Endothelial cell of umbilical vein (primary cell): ENCODE measurements at regions not wholly inside any gene's neighbourhood (a gene's known extent, or its start where the extent isn't known, plus 50 kb on each side); places are given as distances from the start of the nearest gene placed in this dataset.

Source experiments
- BruUV-seq: library from RNA; stranded (reverse); fragments of 400-500 nt; replicated peaks from 2 replicates; lab custom pipeline; 2021; lab: Mats Ljungman, UMichigan
- CTCF ChIA-PET: fragments of 300-600, 350-600 bp; sonication (Branson Sonifier 250); formaldehyde crosslinking; loops from one replicate; lab custom pipeline; 2021; ENCODE audit warnings: antibody characterized with exemption, inconsistent platforms; lab: Charles Lee
- POLR2A ChIA-PET: fragments of 300-600, 350-600 bp; sonication (Branson Sonifier 250); formaldehyde crosslinking; loops from one replicate; lab custom pipeline; 2021; ENCODE audit warnings: antibody characterized with exemption, inconsistent platforms; lab: Charles Lee
- DNase-seq: peaks from one replicate; pipeline ENCODE4 v3.0.0-alpha.2; 2011; ENCODE audit warnings: low read depth, low spot score
- FAIRE-seq: peaks from 2 replicates; lab custom pipeline; 2011; peaks lifted over from hg19 to GRCh38; lab: Jason Lieb, UNC
- H2AFZ ChIP-seq: 2 replicates; pipeline ENCODE4 v1.6.0; 2012; ENCODE audit warnings: low read depth, low read length, control low read depth, inconsistent platforms
- H3K27ac ChIP-seq: 2 replicates; pipeline ENCODE4 v1.5.1; 2011; ENCODE audit warnings: low read depth, mild to moderate bottlenecking, control low read depth, low read length, moderate library complexity; ENCODE audit not compliant: insufficient read depth
- H3K27me3 ChIP-seq, 2 experiments: 2 replicates each; pipeline versions ENCODE4 v1.6.0 to v1.6.1; 2011; ENCODE audit warnings: low read length in 2 of 2, mixed read lengths in 1 of 2; ENCODE audit not compliant: control insufficient read depth in 2 of 2, insufficient read depth in 2 of 2
- H3K36me3 ChIP-seq, 2 experiments: 2 replicates in 1 of 2; 3 replicates in 1 of 2; pipeline ENCODE4 v1.5.1; 2011; ENCODE audit warnings: low read length in 2 of 2, mild to moderate bottlenecking in 1 of 2, moderate library complexity in 1 of 2; ENCODE audit not compliant: control insufficient read depth in 2 of 2, insufficient read depth in 2 of 2; ENCODE audit errors: extremely low read depth in 1 of 2
- H3K4me1 ChIP-seq: 3 replicates; pipeline ENCODE4 v1.5.1; 2011; ENCODE audit warnings: mild to moderate bottlenecking, low read length; ENCODE audit not compliant: control insufficient read depth, insufficient read depth; ENCODE audit errors: extremely low read depth
- H3K4me2 ChIP-seq: 2 replicates; pipeline ENCODE4 v1.6.1; 2011; ENCODE audit warnings: low read length, control low read depth, mixed read lengths; ENCODE audit not compliant: insufficient read depth
- H3K4me3 ChIP-seq, 3 experiments: fragments of 200-600 bp in 1 of 3; sonication (generic), shearing (Covaris generic) in 1 of 3; replicated peaks in 1 of 3; 2 replicates each; pipeline ENCODE4 v1.5.1; 2011 to 2016; ENCODE audit warnings: control low read depth in 3 of 3, low read length in 3 of 3, mild to moderate bottlenecking in 2 of 3, inconsistent platforms in 1 of 3, low read depth in 1 of 3, moderate library complexity in 1 of 3; ENCODE audit not compliant: insufficient read depth in 1 of 3
- H3K79me2 ChIP-seq: 2 replicates; pipeline ENCODE4 v1.6.0; 2012; ENCODE audit warnings: low read length, inconsistent platforms; ENCODE audit not compliant: control insufficient read depth, insufficient read depth
- H3K9ac ChIP-seq: replicated peaks from 2 replicates; pipeline ENCODE3; 2011; ENCODE audit warnings: low read length, control low read depth; ENCODE audit not compliant: insufficient read depth; ENCODE audit errors: extremely low read depth
- H3K9me1 ChIP-seq: replicated peaks from 3 replicates; pipeline ENCODE4 v1.6.0; 2011; ENCODE audit warnings: mild to moderate bottlenecking, low read length; ENCODE audit not compliant: control insufficient read depth, insufficient read depth; ENCODE audit errors: extremely low read depth
- H3K9me3 ChIP-seq: replicated peaks from 2 replicates; pipeline ENCODE4 v1.5.1; 2012; ENCODE audit warnings: low read length, inconsistent platforms; ENCODE audit not compliant: control insufficient read depth, insufficient read depth
- H4K20me1 ChIP-seq: replicated peaks from 2 replicates; pipeline ENCODE3; 2011; ENCODE audit warnings: mild to moderate bottlenecking, low read length; ENCODE audit not compliant: control insufficient read depth, insufficient read depth; ENCODE audit errors: extremely low read depth
- EZH2 ChIP-seq: IDR thresholded peaks from 2 replicates; pipeline ENCODE4 v1.6.1; 2012; ENCODE audit warnings: borderline replicate concordance, low read depth, mild to moderate bottlenecking, moderate library complexity, low read length, inconsistent platforms; ENCODE audit not compliant: severe bottlenecking
- FOS ChIP-seq: IDR thresholded peaks from 2 replicates; pipeline ENCODE4 v1.6.1; 2011; ENCODE audit warnings: mild to moderate bottlenecking, low read length, moderate library complexity, borderline replicate concordance; ENCODE audit not compliant: insufficient read depth
- GATA2 ChIP-seq: IDR thresholded peaks from 2 replicates; pipeline ENCODE4 v1.7.0; 2011; ENCODE audit warnings: low read depth, mild to moderate bottlenecking, moderate library complexity, mixed read lengths, low read length; ENCODE audit not compliant: insufficient read length, insufficient read depth
- JUN ChIP-seq: IDR thresholded peaks from 2 replicates; pipeline ENCODE4 v1.6.1; 2011; ENCODE audit warnings: borderline replicate concordance, low read depth; ENCODE audit not compliant: insufficient read length, insufficient read depth
- MYC ChIP-seq: IDR thresholded peaks from one replicate; pipeline ENCODE4 v1.6.1; 2011; ENCODE audit warnings: mild to moderate bottlenecking, low read depth, low read length
- POLR2A ChIP-seq: IDR thresholded peaks from 2 replicates; pipeline ENCODE4 v1.6.1; 2012; ENCODE audit warnings: low read depth, mild to moderate bottlenecking, control low read depth, low read length
- dilution Hi-C: fragments of 300-500 bp; cut with MboI; formaldehyde crosslinking; loops from one replicate; pipeline ENCODE4 v1.15.0; 2019; ENCODE audit warnings: low sequenced_read_pairs; ENCODE audit not compliant: extremely low pct_ligation_motif_present
- intact Hi-C: fragments of 100-400 bp; cut with micrococcal nuclease; formaldehyde crosslinking; loops from one replicate; pipeline ENCODE4 v1.10.0; 2022
- TF ChIP-seq, protein P1 (sequence below): IDR thresholded peaks from 2 replicates; pipeline ENCODE4 v1.6.1; 2011; ENCODE audit not compliant: insufficient read depth, insufficient read length
- TF ChIP-seq, protein P2 (sequence below), 2 donors: IDR thresholded peaks; 1 replicate in 1 of 2; 2 replicates in 1 of 2; pipeline ENCODE4 v1.5.1; 2011; ENCODE audit warnings: low read length in 2 of 2, mild to moderate bottlenecking in 2 of 2, moderate library complexity in 2 of 2, control low read depth in 1 of 2, inconsistent platforms in 1 of 2, low read depth in 1 of 2; ENCODE audit not compliant: insufficient read depth in 1 of 2; ENCODE audit errors: extremely low read depth in 1 of 2

DNA sequence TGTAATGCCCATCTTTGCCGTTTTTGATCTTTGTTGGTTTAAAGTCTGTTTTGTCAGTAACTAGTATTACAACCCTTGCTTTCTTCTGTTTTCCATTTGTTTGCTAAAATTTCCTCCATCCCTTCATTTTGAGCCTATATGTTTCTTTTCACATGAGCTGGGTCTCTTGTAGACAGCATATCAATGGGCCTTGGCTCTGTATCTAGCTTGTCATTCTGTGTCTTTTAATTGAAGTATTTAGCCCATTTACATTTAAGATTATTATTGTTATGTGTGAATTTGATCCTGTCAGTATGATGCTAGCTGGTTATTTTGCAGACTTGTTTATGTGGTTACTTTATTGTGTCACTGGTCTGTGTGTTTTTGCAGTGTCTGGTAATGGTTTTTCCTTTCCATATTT is 913.2 kb downstream of the TRHDE start:
- no peak for FAIRE-seq
- no peak for DNase-seq
- H3K9ac ChIP-seq: no peak overlapping the region
- H3K4me2 ChIP-seq: no peak overlapping the region
- no peak overlapping the region for H2AFZ ChIP-seq
- H3K79me2 ChIP-seq: no peaks in the 10 kb centered on the region
- POLR2A ChIA-PET: no interaction called here
- H3K4me1 ChIP-seq: no peaks in the 10 kb centered on the region
- dilution Hi-C loops: no loop called here
- TF ChIP-seq, protein P1, sequence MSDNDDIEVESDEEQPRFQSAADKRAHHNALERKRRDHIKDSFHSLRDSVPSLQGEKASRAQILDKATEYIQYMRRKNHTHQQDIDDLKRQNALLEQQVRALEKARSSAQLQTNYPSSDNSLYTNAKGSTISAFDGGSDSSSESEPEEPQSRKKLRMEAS: no peak
- no peak for TF ChIP-seq GATA2
- no peak for TF ChIP-seq MYC
- TF ChIP-seq JUN: no peak
- no peak for TF ChIP-seq FOS
- no peaks in the 10 kb centered on the region for H3K36me3 ChIP-seq
- no peak overlapping the region for H3K27ac ChIP-seq
- no peaks in the 10 kb centered on the region for H3K9me1 ChIP-seq
- CTCF ChIA-PET: no interaction called here
- BruUV-seq: no TSS peak
- H3K4me3 ChIP-seq: no peak overlapping the region
- peaks cover 3% of the 10 kb centered on the region for H3K9me3 ChIP-seq
- no peaks in the 10 kb centered on the region for H3K27me3 ChIP-seq
- intact Hi-C loops: no loop called here
- no peaks in the 10 kb centered on the region for H4K20me1 ChIP-seq

DNA sequence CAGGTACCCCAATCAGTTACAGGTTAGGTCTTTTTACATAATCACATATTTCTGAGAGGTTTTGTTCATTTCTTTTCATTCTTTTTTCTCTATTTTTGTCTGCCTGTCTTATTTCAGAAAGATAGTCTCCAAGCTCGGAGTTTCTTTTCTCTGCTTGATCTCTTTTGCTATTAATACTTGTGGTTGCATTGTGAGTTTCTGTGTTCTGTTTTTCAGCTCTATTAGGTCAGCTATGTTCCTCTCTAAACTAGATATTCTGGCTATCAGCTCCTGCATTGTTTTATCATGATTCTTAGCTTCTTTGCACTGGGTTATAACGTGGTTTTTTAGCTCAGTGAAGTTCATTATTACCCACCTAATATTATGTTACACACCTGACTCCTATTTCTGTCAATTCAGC is 914.1 kb downstream of the TRHDE start:
- peaks cover 3% of the 10 kb centered on the region for H3K9me3 ChIP-seq
- H3K27me3 ChIP-seq: no peaks in the 10 kb centered on the region
- CTCF ChIA-PET: no interaction called here
- FAIRE-seq (no peak), DNase-seq (no peak)
- POLR2A ChIA-PET: no interaction called here
- no peak for TF ChIP-seq POLR2A
- TF ChIP-seq EZH2: no peak
- TF ChIP-seq, protein P1: no peak
- TF ChIP-seq, protein P2, sequence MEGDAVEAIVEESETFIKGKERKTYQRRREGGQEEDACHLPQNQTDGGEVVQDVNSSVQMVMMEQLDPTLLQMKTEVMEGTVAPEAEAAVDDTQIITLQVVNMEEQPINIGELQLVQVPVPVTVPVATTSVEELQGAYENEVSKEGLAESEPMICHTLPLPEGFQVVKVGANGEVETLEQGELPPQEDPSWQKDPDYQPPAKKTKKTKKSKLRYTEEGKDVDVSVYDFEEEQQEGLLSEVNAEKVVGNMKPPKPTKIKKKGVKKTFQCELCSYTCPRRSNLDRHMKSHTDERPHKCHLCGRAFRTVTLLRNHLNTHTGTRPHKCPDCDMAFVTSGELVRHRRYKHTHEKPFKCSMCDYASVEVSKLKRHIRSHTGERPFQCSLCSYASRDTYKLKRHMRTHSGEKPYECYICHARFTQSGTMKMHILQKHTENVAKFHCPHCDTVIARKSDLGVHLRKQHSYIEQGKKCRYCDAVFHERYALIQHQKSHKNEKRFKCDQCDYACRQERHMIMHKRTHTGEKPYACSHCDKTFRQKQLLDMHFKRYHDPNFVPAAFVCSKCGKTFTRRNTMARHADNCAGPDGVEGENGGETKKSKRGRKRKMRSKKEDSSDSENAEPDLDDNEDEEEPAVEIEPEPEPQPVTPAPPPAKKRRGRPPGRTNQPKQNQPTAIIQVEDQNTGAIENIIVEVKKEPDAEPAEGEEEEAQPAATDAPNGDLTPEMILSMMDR (IDR thresholded peaks at IDR 0.05; ENCODE audit: extremely low read depth in 1 of 2, insufficient read depth in 1 of 2, low read depth in 1 of 2, low read length in 2 of 2): no peak
- no peak for TF ChIP-seq FOS
- no peak overlapping the region for H3K9ac ChIP-seq
- H3K4me2 ChIP-seq: no peak overlapping the region
- H3K9me1 ChIP-seq: no peaks in the 10 kb centered on the region
- H4K20me1 ChIP-seq: no peaks in the 10 kb centered on the region
- H3K36me3 ChIP-seq: no peaks in the 10 kb centered on the region
- dilution Hi-C loops (no loop called here), intact Hi-C loops (no loop called here)
- H3K27ac ChIP-seq: no peak overlapping the region
- no peak overlapping the region for H2AFZ ChIP-seq
- H3K4me3 ChIP-seq: no peak overlapping the region
- H3K79me2 ChIP-seq: no peaks in the 10 kb centered on the region
- H3K4me1 ChIP-seq: no peaks in the 10 kb centered on the region
- BruUV-seq: no TSS peak
